Thyroid gland (tissue), 4 donors: ENCODE measurements at regions not wholly inside any gene's neighbourhood (a gene's known extent, or its start where the extent isn't known, plus 50 kb on each side); places are given as distances from the start of the nearest gene placed in this dataset.

ENCODE experiments used
- DNase-seq, 2 donors: peaks; one replicate each; pipeline ENCODE4 v3.0.0-alpha.2; 2019
- H3K27ac ChIP-seq, 3 donors: fragments of 200-600 bp; sonication (generic); 1 replicate in 2 of 3; 2 replicates in 1 of 3; pipeline ENCODE4 v1.5.1; 2016 to 2019; ENCODE audit warnings: mild to moderate bottlenecking in 1 of 3, moderate library complexity in 1 of 3
- H3K27me3 ChIP-seq: fragments of 200-600 bp; sonication (generic); one replicate; pipeline ENCODE4 v1.5.1; 2019
- H3K36me3 ChIP-seq, 2 donors: fragments of 200-600 bp; sonication (generic); one replicate each; pipeline ENCODE4 v1.5.1; 2016 to 2019
- H3K4me1 ChIP-seq, 2 donors: fragments of 200-600 bp; sonication (generic); one replicate each; pipeline ENCODE4 v1.5.1; 2017 to 2019
- H3K4me3 ChIP-seq, 3 donors: fragments of 200-600 bp; sonication (generic); replicated peaks in 1 of 3; 1 replicate in 2 of 3; 2 replicates in 1 of 3; pipeline ENCODE4 v1.5.1; 2016; ENCODE audit warnings: mild to moderate bottlenecking in 1 of 3
- H3K9me3 ChIP-seq: fragments of 200-600 bp; sonication (generic); one replicate; pipeline ENCODE4 v1.5.1; 2017
- POLR2A ChIP-seq, 2 donors: fragments of 450-650 bp; IDR thresholded peaks; one replicate each; pipeline ENCODE4 v1.6.1; 2017; ENCODE audit warnings: antibody characterized with exemption in 2 of 2, mild to moderate bottlenecking in 2 of 2, moderate library complexity in 1 of 2
- WGBS, 2 donors: methylation state at CpG; one replicate each; pipeline ENCODE4 v1.1.5; 2017; 5-methylcytosine and 5-hydroxymethylcytosine counted together
- intact Hi-C: fragments of 100-400 bp; cut with DNase I; formaldehyde crosslinking; loops from one replicate; pipeline ENCODE4 v1.15.1; 2023
- TF ChIP-seq, protein P1 (sequence below), 6 experiments: fragments of 200-600 bp in 3 of 6; fragments of 450-650 bp in 3 of 6; sonication (generic) in 3 of 6; IDR thresholded peaks; one replicate each; pipeline ENCODE4 v1.5.1; 2016 to 2019; ENCODE audit warnings: antibody characterized with exemption in 6 of 6, mild to moderate bottlenecking in 2 of 6, inconsistent platforms in 1 of 6, moderate library complexity in 1 of 6

DNA sequence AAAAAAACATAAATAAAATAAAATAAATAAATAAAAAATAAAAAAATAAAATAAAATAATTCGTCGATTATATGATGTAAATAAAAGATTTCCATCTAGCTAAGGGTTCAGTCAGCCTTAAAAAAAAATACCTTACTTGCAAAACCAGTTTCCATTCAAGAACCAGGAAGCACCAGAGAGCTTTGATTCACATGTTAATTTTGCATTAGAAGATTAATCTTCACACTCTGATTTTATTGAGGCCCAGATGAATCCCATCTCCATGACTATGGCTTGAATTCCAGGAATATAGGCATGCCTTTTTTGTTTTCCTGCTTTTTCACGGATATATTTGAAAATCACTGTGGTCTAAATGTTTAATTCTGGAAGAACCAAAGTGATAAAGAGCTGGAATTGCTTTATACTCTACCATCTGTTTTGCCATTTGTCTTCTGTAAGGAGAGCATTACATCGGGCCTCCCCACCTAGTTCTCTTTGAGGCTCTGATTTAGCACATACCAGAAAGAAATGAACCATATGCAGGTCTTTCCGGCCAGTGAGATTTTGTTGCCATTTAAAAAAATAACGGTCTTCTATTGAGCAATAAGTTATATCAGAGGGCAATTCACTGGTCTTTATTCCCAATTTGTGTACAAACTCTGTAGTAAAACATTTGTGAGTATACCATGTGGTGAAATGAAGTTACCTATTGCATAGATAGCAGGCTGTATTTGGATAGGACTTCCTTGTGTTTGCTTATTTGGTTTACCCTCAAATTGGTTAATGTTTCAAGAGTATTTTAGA is 175.5 kb downstream of the AEBP2 start:
- no peaks in the 10 kb centered on the region for H3K27me3 ChIP-seq
- no peaks in the 10 kb centered on the region for H3K36me3 ChIP-seq
- TF ChIP-seq, protein P1, sequence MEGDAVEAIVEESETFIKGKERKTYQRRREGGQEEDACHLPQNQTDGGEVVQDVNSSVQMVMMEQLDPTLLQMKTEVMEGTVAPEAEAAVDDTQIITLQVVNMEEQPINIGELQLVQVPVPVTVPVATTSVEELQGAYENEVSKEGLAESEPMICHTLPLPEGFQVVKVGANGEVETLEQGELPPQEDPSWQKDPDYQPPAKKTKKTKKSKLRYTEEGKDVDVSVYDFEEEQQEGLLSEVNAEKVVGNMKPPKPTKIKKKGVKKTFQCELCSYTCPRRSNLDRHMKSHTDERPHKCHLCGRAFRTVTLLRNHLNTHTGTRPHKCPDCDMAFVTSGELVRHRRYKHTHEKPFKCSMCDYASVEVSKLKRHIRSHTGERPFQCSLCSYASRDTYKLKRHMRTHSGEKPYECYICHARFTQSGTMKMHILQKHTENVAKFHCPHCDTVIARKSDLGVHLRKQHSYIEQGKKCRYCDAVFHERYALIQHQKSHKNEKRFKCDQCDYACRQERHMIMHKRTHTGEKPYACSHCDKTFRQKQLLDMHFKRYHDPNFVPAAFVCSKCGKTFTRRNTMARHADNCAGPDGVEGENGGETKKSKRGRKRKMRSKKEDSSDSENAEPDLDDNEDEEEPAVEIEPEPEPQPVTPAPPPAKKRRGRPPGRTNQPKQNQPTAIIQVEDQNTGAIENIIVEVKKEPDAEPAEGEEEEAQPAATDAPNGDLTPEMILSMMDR (IDR thresholded peaks at IDR 0.05): no peak
- TF ChIP-seq POLR2A (IDR thresholded peaks at IDR 0.05): no peak
- no peaks in the 10 kb centered on the region for H3K9me3 ChIP-seq
- DNase-seq: no peak
- no peak overlapping the region for H3K27ac ChIP-seq
- no peak overlapping the region for H3K4me3 ChIP-seq
- WGBS, 2 donors: 53% methylated on average over 6 of the region's 6 CpGs
- intact Hi-C loops: no loop called here
- no peaks in the 10 kb centered on the region for H3K4me1 ChIP-seq

DNA sequence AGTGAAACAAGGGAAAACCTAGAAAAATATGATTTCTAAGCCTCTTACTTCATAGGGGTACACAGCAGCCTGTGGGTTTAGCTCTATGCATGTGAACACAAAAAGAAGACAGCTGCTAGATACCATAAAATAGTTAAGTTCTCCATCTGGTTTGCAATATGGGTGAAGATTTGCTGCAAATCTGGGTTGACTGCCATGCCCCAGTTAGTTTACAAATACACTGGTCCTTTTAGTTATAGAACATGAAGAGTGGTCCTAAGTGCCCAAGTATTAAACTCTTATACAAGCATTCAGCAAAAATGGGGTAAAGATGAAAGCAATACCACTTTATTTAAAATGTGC is 176.1 kb downstream of the AEBP2 start:
- H3K4me3 ChIP-seq: no peak overlapping the region
- intact Hi-C loops: no loop called here
- no peak overlapping the region for H3K27ac ChIP-seq
- DNase-seq: no peak
- no peaks in the 10 kb centered on the region for H3K4me1 ChIP-seq
- no peaks in the 10 kb centered on the region for H3K27me3 ChIP-seq
- H3K36me3 ChIP-seq: no peaks in the 10 kb centered on the region
- no peaks in the 10 kb centered on the region for H3K9me3 ChIP-seq
- TF ChIP-seq, protein P1 (IDR thresholded peaks at IDR 0.05): no peak

DNA sequence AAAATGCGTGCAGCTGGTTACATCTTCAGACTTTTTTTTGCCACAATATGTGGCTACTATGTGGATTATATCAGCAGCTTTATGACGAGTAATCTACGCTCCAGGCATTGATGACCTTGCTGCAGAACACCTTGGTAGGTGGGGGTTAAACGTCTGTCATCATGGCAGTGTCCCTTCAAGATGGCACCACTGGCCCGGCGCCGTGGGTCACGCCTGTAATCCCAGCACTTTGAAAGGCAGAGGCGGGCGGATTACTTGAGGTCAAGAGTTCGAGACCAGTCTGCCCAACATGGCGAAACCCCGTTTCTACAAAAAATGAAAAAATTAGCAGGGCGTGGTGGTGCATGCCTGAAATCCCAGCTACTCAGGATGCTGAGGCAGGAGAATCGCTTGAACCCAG is 177.5 kb downstream of the AEBP2 start:
- no peaks in the 10 kb centered on the region for H3K4me1 ChIP-seq
- TF ChIP-seq POLR2A (IDR thresholded peaks at IDR 0.05): no peak
- TF ChIP-seq, protein P1 (IDR thresholded peaks at IDR 0.05): no peak
- no peak overlapping the region for H3K4me3 ChIP-seq
- 96 to 97% methylated on average over 15 of the region's 15 CpGs for WGBS, 2 donors
- H3K36me3 ChIP-seq: no peaks in the 10 kb centered on the region
- H3K27ac ChIP-seq: no peak overlapping the region
- H3K9me3 ChIP-seq: no peaks in the 10 kb centered on the region
- H3K27me3 ChIP-seq: no peaks in the 10 kb centered on the region
- no peak for DNase-seq
- intact Hi-C loops: no loop called here

DNA sequence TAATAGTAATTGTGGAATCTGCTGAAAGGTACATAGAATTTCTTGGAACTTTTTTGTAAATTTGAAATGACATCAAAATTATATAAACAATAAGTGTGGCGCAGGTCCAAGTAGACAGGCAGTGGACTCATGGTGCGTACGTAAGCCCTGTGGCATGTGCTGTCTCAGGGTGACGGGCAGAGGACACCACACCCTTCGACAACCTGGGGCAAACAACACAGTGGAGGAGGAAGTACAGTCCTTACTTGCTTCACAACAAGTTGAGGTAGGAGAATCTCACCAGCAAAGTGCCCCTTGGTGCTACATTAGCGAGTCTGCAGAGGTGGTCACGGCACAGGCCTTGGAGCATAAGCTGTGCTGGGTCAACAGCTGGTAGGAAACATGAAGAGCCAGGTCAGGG is 180.9 kb downstream of the AEBP2 start:
- H3K36me3 ChIP-seq: no peaks in the 10 kb centered on the region
- DNase-seq: no peak
- H3K27ac ChIP-seq: no peak overlapping the region
- TF ChIP-seq POLR2A (IDR thresholded peaks at IDR 0.05): no peak
- TF ChIP-seq, protein P1 (IDR thresholded peaks at IDR 0.05): no peak
- no peaks in the 10 kb centered on the region for H3K9me3 ChIP-seq
- H3K27me3 ChIP-seq: no peaks in the 10 kb centered on the region
- no peak overlapping the region for H3K4me3 ChIP-seq
- WGBS, 2 donors: 85 to 89% methylated on average over 7 of the region's 7 CpGs
- H3K4me1 ChIP-seq: no peaks in the 10 kb centered on the region
- intact Hi-C loops: no loop called here

DNA sequence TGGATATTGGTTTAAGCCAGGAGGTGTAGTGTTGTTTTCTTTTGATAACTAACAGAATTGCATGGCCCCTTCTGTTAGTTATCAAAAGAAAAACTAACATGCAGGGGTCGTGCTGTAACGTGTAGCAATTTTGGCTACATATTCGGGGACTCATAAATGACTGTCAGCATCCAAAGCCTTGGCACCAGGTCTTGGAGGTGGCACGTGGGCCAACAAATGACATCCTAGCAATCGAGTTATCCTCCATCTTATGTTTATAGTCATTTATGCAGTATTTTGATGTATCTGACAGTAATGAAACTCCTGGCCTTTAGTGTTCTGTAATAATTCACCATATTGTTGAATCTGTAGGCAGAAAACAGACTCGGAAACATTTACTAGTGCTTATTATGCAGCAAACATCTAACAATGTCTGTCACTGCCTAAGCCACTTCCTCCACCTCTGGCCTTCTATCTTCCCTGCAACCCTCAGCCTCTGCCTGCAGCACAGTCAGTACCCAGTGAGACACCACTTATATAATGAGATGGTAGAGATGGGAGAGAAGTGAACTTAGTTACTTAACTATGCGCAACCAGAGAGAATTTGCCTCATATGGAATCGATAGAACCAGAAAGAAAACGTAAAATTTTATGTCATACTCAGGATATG is 184.6 kb downstream of the AEBP2 start:
- Histone ChIP-seq H3K36me3 (no peaks in the 10 kb centered on the region), H3K27me3 (no peaks in the 10 kb centered on the region), H3K4me3 (no peak overlapping the region), H3K4me1 (no peaks in the 10 kb centered on the region), H3K27ac (no peak overlapping the region), H3K9me3 (no peaks in the 10 kb centered on the region)
- 87 to 90% methylated on average over 9 of the region's 9 CpGs for WGBS, 2 donors
- intact Hi-C loops: no loop called here
- no peak for TF ChIP-seq POLR2A (IDR thresholded peaks at IDR 0.05)
- TF ChIP-seq, protein P1 (IDR thresholded peaks at IDR 0.05): no peak
- no peak for DNase-seq
